GM12878 (cell line): ENCODE measurements at regions not wholly inside any gene's neighbourhood (a gene's known extent, or its start where the extent isn't known, plus 50 kb on each side); places are given as distances from the start of the nearest gene placed in this dataset.
"Not testable (repeated sequence)": the region's sequence is repeated elsewhere in the genome, so short reads cannot be mapped to it uniquely, and the experiment has no call there.

Experiments used
- ATAC-seq: fragments of 200-7000 bp; cut with Tn5 transposase; 3 replicates; pipeline ENCODE4 v1.9.1; 2020; ENCODE audit warnings: mild to moderate bottlenecking, moderate library complexity
- BruUV-seq: library from RNA; stranded (reverse); fragments of 400-500 nt; replicated peaks from 2 replicates; lab custom pipeline; 2021; lab: Mats Ljungman, UMichigan
- CTCF ChIA-PET: fragments of 300-600 bp; sonication (Branson Sonifier 250); formaldehyde crosslinking; extraction: SDS; loops from one replicate; lab custom pipeline; 2021; ENCODE audit warnings: inconsistent platforms; lab: Yijun Ruan, JAX
- POLR2A ChIA-PET: fragments of 350-600 bp; formaldehyde crosslinking; extraction: SDS; loops from one replicate; lab custom pipeline; 2021; ENCODE audit warnings: inconsistent platforms; lab: Charles Lee
- RAD21 ChIA-PET: fragments of 300-600 bp; sonication (Branson Sonifier 250); formaldehyde crosslinking; loops from one replicate; lab custom pipeline; 2023; ENCODE audit warnings: antibody characterized with exemption; ENCODE audit not compliant: unreplicated experiment; lab: Charles Lee
- SMC1A ChIA-PET: fragments of 300-600 bp; sonication (Branson Sonifier 250); formaldehyde crosslinking; loops from one replicate; lab custom pipeline; 2023; ENCODE audit not compliant: unreplicated experiment, uncharacterized antibody; lab: Charles Lee
- DNase-seq: peaks from one replicate; pipeline ENCODE4 v3.0.0-alpha.2; 2011; ENCODE audit warnings: low read depth, low spot score
- FAIRE-seq: peaks from 3 replicates; lab custom pipeline; 2011; peaks lifted over from hg19 to GRCh38; lab: Jason Lieb, UNC
- H2AFZ ChIP-seq: 2 replicates; pipeline ENCODE4 v1.6.0; 2011; ENCODE audit warnings: low read depth, low read length, control low read depth; ENCODE audit not compliant: control insufficient read depth
- H3K27ac ChIP-seq: 2 replicates; pipeline ENCODE4 v1.5.1; 2011; ENCODE audit warnings: control low read depth; ENCODE audit not compliant: control insufficient read depth, insufficient read depth
- H3K27me3 ChIP-seq, 2 experiments: replicated peaks in 1 of 2; 2 replicates each; pipeline versions ENCODE4 v1.6.0 to v1.6.1; 2011; ENCODE audit warnings: low read length in 1 of 2; ENCODE audit not compliant: control insufficient read depth in 2 of 2, insufficient read depth in 2 of 2
- H3K36me3 ChIP-seq, 2 experiments: 2 replicates each; pipeline ENCODE4 v1.5.1; 2011; ENCODE audit warnings: low read length in 1 of 2; ENCODE audit not compliant: control insufficient read depth in 2 of 2, insufficient read depth in 2 of 2
- H3K4me1 ChIP-seq: 2 replicates; pipeline ENCODE4 v1.6.1; 2011; ENCODE audit warnings: mild to moderate bottlenecking, low read length, moderate library complexity, mixed read lengths; ENCODE audit not compliant: control insufficient read depth, insufficient read depth
- H3K4me2 ChIP-seq: 2 replicates; pipeline ENCODE4 v1.6.0; 2011; ENCODE audit warnings: control low read depth; ENCODE audit not compliant: control insufficient read depth, insufficient read depth
- H3K4me3 ChIP-seq: fragments of 200-600 bp; sonication (generic); 2 replicates; pipeline ENCODE4 v1.5.1; 2016
- H3K79me2 ChIP-seq: 2 replicates; pipeline ENCODE4 v1.6.0; 2011; ENCODE audit warnings: low read length; ENCODE audit not compliant: control insufficient read depth, insufficient read depth
- H3K9ac ChIP-seq: 2 replicates; pipeline ENCODE4 v1.8.0; 2011; ENCODE audit warnings: low read length, control low read depth, mixed read lengths; ENCODE audit not compliant: control insufficient read depth, insufficient read depth
- H3K9me3 ChIP-seq: replicated peaks from 3 replicates; pipeline ENCODE4 v1.5.1; 2011; ENCODE audit warnings: mild to moderate bottlenecking, low read length; ENCODE audit not compliant: control insufficient read depth, insufficient read depth
- H4K20me1 ChIP-seq: 2 replicates; pipeline ENCODE4 v1.6.0; 2011; ENCODE audit not compliant: control insufficient read depth, insufficient read depth
- SMAD1 ChIP-seq: fragments of 450-650 bp; IDR thresholded peaks from 2 replicates; pipeline ENCODE4 v1.6.1; 2018; ENCODE audit warnings: mild to moderate bottlenecking, low read depth; ENCODE audit not compliant: partially characterized antibody
- whole genome bisulfite sequencing: methylation state at CpG from one replicate; pipeline ENCODE4 v1.1.6; 2016; ENCODE audit warnings: low lambda C conversion rate; ENCODE audit not compliant: insufficient replicate concordance, insufficient coverage; ENCODE audit errors: missing lambda C conversion rate; 5-methylcytosine and 5-hydroxymethylcytosine counted together
- in situ Hi-C: fragments of 300-500 bp; cut with MboI; formaldehyde crosslinking; loops from 9 replicates; pipeline ENCODE4 v1.14.3; 2018; ENCODE audit warnings: mixed read lengths
- intact Hi-C: fragments of 100-400 bp; cut with micrococcal nuclease; formaldehyde crosslinking; loops from one replicate; pipeline ENCODE4 v1.14.2; 2022; ENCODE audit not compliant: unreplicated experiment

- in situ Hi-C loops (no loop called here), intact Hi-C loops (no loop called here)
- H2AFZ ChIP-seq = no peak overlapping the region
- H3K9me3 ChIP-seq = no peaks in the 10 kb centered on the region
- no peaks in the 10 kb centered on the region for H3K79me2 ChIP-seq
- no TSS peak for BruUV-seq
- no peak for FAIRE-seq
- POLR2A ChIA-PET = no interaction called here
- CTCF ChIA-PET = no interaction called here
- TF ChIP-seq SMAD1 = no peak
- RAD21 ChIA-PET = no interaction called here
- no peaks in the 10 kb centered on the region for H3K4me1 ChIP-seq
- no peak for DNase-seq
- 70% methylated on average over 24 of the region's 27 CpGs for WGBS
- no peak overlapping the region for H3K4me2 ChIP-seq
- no peak overlapping the region for H3K27ac ChIP-seq
- H3K27me3 ChIP-seq = no peaks in the 10 kb centered on the region
- H3K4me3 ChIP-seq = no peak overlapping the region
- ATAC-seq = no peak
- no peaks in the 10 kb centered on the region for H3K36me3 ChIP-seq
- H3K9ac ChIP-seq = no peak overlapping the region
- H4K20me1 ChIP-seq = no peaks in the 10 kb centered on the region
- SMC1A ChIA-PET = no interaction called here
These were observed 275.9 kb upstream of the FRG1 start for GRCh38 chr4:189664693-189665250.

- H3K9me3 ChIP-seq, SMC1A ChIA-PET, H3K27ac ChIP-seq, in situ Hi-C loops, DNase-seq, H3K4me1 ChIP-seq, H3K36me3 ChIP-seq, BruUV-seq, POLR2A ChIA-PET, H3K79me2 ChIP-seq, H2AFZ ChIP-seq, H4K20me1 ChIP-seq, ATAC-seq, H3K4me2 ChIP-seq, H3K4me3 ChIP-seq, H3K27me3 ChIP-seq, H3K9ac ChIP-seq, RAD21 ChIA-PET, FAIRE-seq, intact Hi-C loops, CTCF ChIA-PET: not testable (repeated sequence)
- 14% methylated on average over 2 of the region's 2 CpGs for WGBS
These were observed 274.9 kb upstream of the FRG1 start for GRCh38 chr4:189665712-189666305.

DNA sequence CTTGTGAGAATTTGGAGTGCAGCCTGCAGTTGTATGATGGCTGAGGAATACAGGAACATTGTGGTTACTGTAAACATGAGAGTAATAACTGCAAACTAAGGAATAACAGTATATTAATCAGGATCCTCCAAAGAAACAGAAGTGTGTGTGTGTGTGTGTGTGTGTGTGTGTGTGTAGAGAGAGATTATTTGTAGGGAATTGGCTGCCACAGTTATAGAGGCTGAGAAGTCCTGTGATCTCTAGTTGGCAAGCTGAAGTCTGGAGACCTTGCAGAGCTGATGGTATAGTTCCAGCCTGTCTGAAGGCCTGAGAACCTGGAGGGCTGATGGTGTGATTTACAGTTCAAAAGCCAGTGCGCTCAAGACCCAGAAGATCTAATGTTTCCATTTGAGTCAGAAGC is 273.3 kb upstream of the FRG1 start:
- H3K27me3 ChIP-seq, BruUV-seq, intact Hi-C loops, H3K36me3 ChIP-seq, H3K9me3 ChIP-seq, H2AFZ ChIP-seq, H3K79me2 ChIP-seq, SMC1A ChIA-PET, ATAC-seq, RAD21 ChIA-PET, H3K4me3 ChIP-seq, DNase-seq, H3K4me2 ChIP-seq, H3K9ac ChIP-seq, H3K4me1 ChIP-seq, CTCF ChIA-PET, FAIRE-seq, H4K20me1 ChIP-seq, POLR2A ChIA-PET, H3K27ac ChIP-seq, in situ Hi-C loops: not testable (repeated sequence)
- WGBS = no CpG with 5 or more reads among the region's 1 CpG

DNA sequence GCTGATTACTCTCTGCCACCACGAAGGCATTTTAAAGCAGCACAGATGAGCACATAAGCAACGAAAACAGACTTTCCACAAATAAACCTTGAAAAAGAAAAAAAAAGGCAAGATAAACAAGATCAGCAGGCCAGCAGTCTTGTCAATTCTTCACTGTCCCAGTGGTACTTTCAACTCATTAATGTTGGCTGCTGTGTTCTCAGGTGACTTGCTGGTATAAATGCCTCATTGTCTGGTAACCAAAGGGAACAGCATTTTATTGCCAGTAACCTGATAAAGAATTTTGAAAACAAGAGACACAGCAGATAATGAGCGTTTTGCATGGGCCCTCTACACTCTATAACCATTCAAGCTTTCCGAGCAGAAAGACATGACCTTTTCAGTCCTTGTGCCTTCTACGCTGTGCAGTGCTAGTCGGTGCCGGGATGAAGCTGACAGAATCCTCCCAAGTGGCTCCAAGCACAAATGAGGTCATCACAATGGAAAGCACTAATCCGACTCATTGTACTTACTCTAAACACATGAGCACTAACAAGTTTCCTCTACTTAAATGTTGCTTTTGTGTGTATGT is 242.9 kb upstream of the FRG1 start:
- no CpG with 5 or more reads among the region's 8 CpGs for WGBS
- SMC1A ChIA-PET, FAIRE-seq, H2AFZ ChIP-seq, POLR2A ChIA-PET, BruUV-seq, H3K9ac ChIP-seq, H3K4me1 ChIP-seq, RAD21 ChIA-PET, DNase-seq, H3K4me2 ChIP-seq, H4K20me1 ChIP-seq, H3K79me2 ChIP-seq, ATAC-seq, H3K27me3 ChIP-seq, intact Hi-C loops, H3K36me3 ChIP-seq, in situ Hi-C loops, H3K9me3 ChIP-seq, H3K27ac ChIP-seq, H3K4me3 ChIP-seq, CTCF ChIA-PET: not testable (repeated sequence)
